Tibial nerve (tissue), 3 donors: ENCODE measurements at regions not wholly inside any gene's neighbourhood (a gene's known extent, or its start where the extent isn't known, plus 50 kb on each side); places are given as distances from the start of the nearest gene placed in this dataset.

ENCODE experiments used
- CTCF ChIP-seq, 5 experiments: fragments of 200-600 bp in 3 of 5; fragments of 450-650 bp in 2 of 5; sonication (generic) in 3 of 5; IDR thresholded peaks; one replicate each; pipeline ENCODE4 v1.5.1; 2016 to 2019; ENCODE audit warnings: antibody characterized with exemption in 5 of 5, mild to moderate bottlenecking in 3 of 5, moderate library complexity in 2 of 5
- POLR2A ChIP-seq, 2 donors: fragments of 450-650 bp; IDR thresholded peaks; one replicate each; pipeline ENCODE4 v1.6.1; 2017; ENCODE audit warnings: antibody characterized with exemption in 2 of 2, mild to moderate bottlenecking in 2 of 2, moderate library complexity in 2 of 2

- TF ChIP-seq POLR2A (IDR thresholded peaks at IDR 0.05) (no peak), CTCF (IDR thresholded peaks at IDR 0.05) (no peak)
Measured at GRCh38 chr14:84777356-84777755, 752.6 kb upstream of the FLRT2 start.
